B cell (primary cell): ENCODE measurements at regions not wholly inside any gene's neighbourhood (a gene's known extent, or its start where the extent isn't known, plus 50 kb on each side); places are given as distances from the start of the nearest gene placed in this dataset.

Experiments
- ATAC-seq: fragments of 200-7000 bp; cut with Tn5 transposase; one replicate; pipeline ENCODE4 v1.10.0; 2021; ENCODE audit warnings: low read depth, mild to moderate bottlenecking, moderate number of reproducible peaks, moderate library complexity
- CTCF ChIA-PET: fragments of 350-600 bp; sonication (Branson Sonifier 250); formaldehyde crosslinking; loops from one replicate; lab custom pipeline; 2021; ENCODE audit warnings: antibody characterized with exemption, inconsistent platforms; lab: Charles Lee
- POLR2A ChIA-PET: fragments of 350-600 bp; sonication (Branson Sonifier 250); formaldehyde crosslinking; loops from one replicate; lab custom pipeline; 2021; ENCODE audit warnings: antibody characterized with exemption; lab: Charles Lee
- DNase-seq: peaks from one replicate; pipeline ENCODE4 v3.0.0; 2013
- H2AFZ ChIP-seq: 2 replicates; pipeline ENCODE4 v1.6.1; 2012; ENCODE audit warnings: mild to moderate bottlenecking, low read depth, low read length; ENCODE audit not compliant: insufficient read depth, poor library complexity, severe bottlenecking
- H3K27ac ChIP-seq, 2 donors: 1 replicate in 1 of 2; 2 replicates in 1 of 2; pipeline ENCODE4 v1.5.1; 2012 to 2013; ENCODE audit warnings: low read length in 2 of 2, mild to moderate bottlenecking in 2 of 2, moderate library complexity in 1 of 2
- H3K27me3 ChIP-seq, 4 experiments: fragments of 200-600 bp in 1 of 4; sonication (generic) in 1 of 4; replicated peaks in 1 of 4; 1 replicate in 2 of 4; 2 replicates in 2 of 4; pipeline versions ENCODE4 v1.6.1 to v1.7.0; 2013 to 2016; ENCODE audit warnings: low read length in 3 of 4, mild to moderate bottlenecking in 2 of 4, mixed read lengths in 1 of 4, moderate library complexity in 1 of 4; ENCODE audit not compliant: insufficient read depth in 4 of 4, control insufficient read depth in 3 of 4; ENCODE audit errors: control extremely low read depth in 1 of 4
- H3K36me3 ChIP-seq, 2 experiments: replicated peaks in 1 of 2; 1 replicate in 1 of 2; 2 replicates in 1 of 2; pipeline versions ENCODE4 v1.6.1 to v1.7.1; 2013; ENCODE audit warnings: low read length in 1 of 2; ENCODE audit not compliant: insufficient read depth in 2 of 2, control insufficient read depth in 1 of 2; ENCODE audit errors: control extremely low read depth in 1 of 2, extremely low read depth in 1 of 2
- H3K4me1 ChIP-seq, 2 donors: fragments of 200-600 bp in 1 of 2; sonication (generic) in 1 of 2; 1 replicate in 1 of 2; 2 replicates in 1 of 2; pipeline versions ENCODE4 v1.5.1 to v1.6.1; 2013 to 2017; ENCODE audit warnings: low read length in 2 of 2; ENCODE audit not compliant: control insufficient read depth in 2 of 2, insufficient read depth in 2 of 2
- H3K4me2 ChIP-seq: replicated peaks from 2 replicates; pipeline ENCODE3; 2012; ENCODE audit warnings: mild to moderate bottlenecking, low read depth, low read length; ENCODE audit not compliant: poor library complexity, severe bottlenecking
- H3K4me3 ChIP-seq, 5 experiments: fragments of 200-600 bp in 1 of 5; sonication (generic) in 1 of 5; 1 replicate in 3 of 5; 2 replicates in 2 of 5; pipeline versions ENCODE4 v1.5.1 to v1.7.0; 2011 to 2016; ENCODE audit warnings: low read length in 4 of 5, mild to moderate bottlenecking in 4 of 5, low read depth in 2 of 5, control low read depth in 1 of 5, moderate library complexity in 1 of 5; ENCODE audit not compliant: insufficient read depth in 1 of 5; ENCODE audit errors: control extremely low read depth in 1 of 5, extremely low read depth in 1 of 5
- H3K79me2 ChIP-seq: fragments of 200-600 bp; sonication (generic); one replicate; pipeline ENCODE4 v1.6.0; 2016; ENCODE audit warnings: low read length; ENCODE audit not compliant: control insufficient read depth, insufficient read depth
- H3K9ac ChIP-seq: fragments of 200-600 bp; sonication (generic); 2 replicates; pipeline ENCODE4 v1.6.1; 2017; ENCODE audit warnings: mild to moderate bottlenecking, low read length, moderate library complexity
- H3K9me3 ChIP-seq, 3 donors: one replicate each; pipeline versions ENCODE4 v1.6.1 to v1.7.1; 2013; ENCODE audit warnings: low read length in 2 of 3; ENCODE audit not compliant: control insufficient read depth in 2 of 3, insufficient read depth in 1 of 3; ENCODE audit errors: control extremely low read depth in 1 of 3
- H4K20me1 ChIP-seq: 2 replicates; pipeline ENCODE4 v1.6.0; 2012; ENCODE audit warnings: mild to moderate bottlenecking, low read length; ENCODE audit not compliant: insufficient read depth, control insufficient read depth, poor library complexity, severe bottlenecking
- H3K27ac Mint-ChIP-seq: one replicate; pipeline ENCODE4 v1.8.0; 2021; ENCODE audit warnings: mixed read lengths
- H3K27me3 Mint-ChIP-seq: one replicate; pipeline ENCODE4 v1.8.0; 2021; ENCODE audit warnings: mixed read lengths
- H3K4me1 Mint-ChIP-seq: one replicate; pipeline ENCODE4 v1.8.0; 2021; ENCODE audit warnings: mixed read lengths
- H3K4me3 Mint-ChIP-seq: one replicate; pipeline ENCODE4 v1.8.0; 2021; ENCODE audit warnings: mixed read lengths
- H3K9me3 Mint-ChIP-seq: one replicate; pipeline ENCODE4 v1.8.0; 2022; ENCODE audit warnings: mixed read lengths; ENCODE audit not compliant: insufficient read depth
- EZH2 ChIP-seq: IDR thresholded peaks from 2 replicates; pipeline ENCODE4 v1.6.1; 2012; ENCODE audit warnings: borderline replicate concordance, low read depth, mild to moderate bottlenecking, moderate library complexity, low read length; ENCODE audit not compliant: insufficient read depth, poor library complexity, severe bottlenecking
- WGBS: methylation state at CpG from one replicate; pipeline ENCODE4 v1.1.5; 2013; ENCODE audit warnings: missing lambda C conversion rate; ENCODE audit not compliant: insufficient coverage; 5-methylcytosine and 5-hydroxymethylcytosine counted together
- intact Hi-C: fragments of 100-400 bp; cut with micrococcal nuclease; formaldehyde crosslinking; loops from one replicate; pipeline ENCODE4 v1.10.0; 2022

DNA sequence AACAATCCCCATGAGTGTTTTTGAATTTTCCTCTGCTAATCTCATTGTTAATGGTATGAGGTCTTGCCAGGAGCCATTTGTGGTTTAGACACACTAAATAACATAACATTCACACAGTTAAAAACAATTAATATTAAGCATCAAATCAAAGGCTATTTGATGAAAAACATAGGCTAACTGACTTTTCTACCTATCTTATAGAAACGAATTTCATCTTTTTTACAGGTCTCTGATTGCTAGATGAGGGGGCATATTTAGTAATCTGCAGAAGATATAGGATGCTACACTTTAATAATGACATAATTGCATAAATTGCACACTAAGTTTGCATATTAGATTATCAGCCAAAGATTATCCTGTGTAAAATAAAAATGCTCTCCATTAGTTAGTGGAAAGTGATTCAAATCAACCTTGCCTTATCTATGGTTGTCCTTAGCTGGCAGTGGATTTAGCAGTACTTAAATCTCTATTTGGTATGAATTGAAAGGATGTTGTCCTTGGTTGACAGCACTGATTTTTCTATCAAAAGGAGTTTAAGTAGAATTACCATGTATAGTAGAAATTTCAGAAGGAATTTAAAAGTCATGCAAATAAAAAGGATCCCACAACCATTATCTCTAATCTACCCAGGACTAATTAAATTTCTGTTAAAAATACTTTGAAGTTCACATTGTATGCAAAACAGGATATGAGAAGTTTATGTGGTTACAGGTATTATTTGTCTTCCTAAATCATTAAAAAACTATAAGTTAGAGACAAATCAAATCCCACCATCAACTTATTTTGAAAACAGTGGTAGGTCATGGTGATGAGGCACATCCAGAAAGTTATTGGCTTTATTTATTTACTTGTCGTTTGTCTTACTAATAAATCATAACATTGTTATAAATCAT, 50.6 kb upstream of the SPAG16 start:
- CTCF ChIA-PET = interaction anchor here (0.7 to 2.3 kb wide), 8 partner anchors 10 to 456 kb away, joined by 3 to 12 read pairs (median 4); no protein-coding TSS in a partner anchor
- Histone ChIP-seq H3K9me3 (no peaks in the 10 kb centered on the region), H3K27ac (peak overlapping the region; percentile 60 to 64), H2AFZ (no peak overlapping the region), H3K36me3 (no peaks in the 10 kb centered on the region), H3K27me3 (no peaks in the 10 kb centered on the region), H3K4me2 (peak overlapping the region; percentile 60), H3K4me1 (peaks cover 30 to 55% of the 10 kb centered on the region in 2 donors), H3K9ac (peak overlapping the region; percentile 5), H4K20me1 (no peaks in the 10 kb centered on the region), H3K79me2 (no peaks in the 10 kb centered on the region), H3K4me3 (peak overlapping the region in 3 of 5 experiments; percentile 2 to 21 (median 3))
- POLR2A ChIA-PET = interaction anchor here (1.0 to 1.6 kb wide), 4 partner anchors 76 to 82 kb away, joined by 3 to 6 read pairs (median 4); partner anchors contain the start of gene IKZF2
- Mint-ChIP-seq H3K4me3 (peak overlapping the region; percentile 71), H3K27me3 (peaks cover 12% of the 10 kb centered on the region), H3K27ac (peak overlapping the region; percentile 73), H3K4me1 (peaks cover 63% of the 10 kb centered on the region), H3K9me3 (no peaks in the 10 kb centered on the region)
- intact Hi-C loops = loop anchor here (1.0 to 5.0 kb wide), 8 partner anchors 13 to 1575 kb away; partner anchors contain the start of genes BARD1, IKZF2 and SPAG16
- TF ChIP-seq EZH2 = no peak
- no CpG with 5 or more reads among the region's 2 CpGs for WGBS
- DNase-seq (no peak), ATAC-seq (no peak)
